ENCODE measurements at regions not wholly inside any gene's neighbourhood (a gene's known extent, or its start where the extent isn't known, plus 50 kb on each side); places are given as distances from the start of the nearest gene placed in this dataset.

GRCh38 chr1:87178441-87178840 is 150.2 kb upstream of the LMO4 start:
- Histone ChIP-seq H3K4me2 (ENCODE audit: insufficient read depth, low read length) (no peak overlapping the region), H3K27ac (ENCODE audit: extremely low read depth, low read depth, low read length) (no peak overlapping the region), H3K36me3 (ENCODE audit: control insufficient read depth, insufficient read depth, low read length) (no peaks in the 10 kb centered on the region), H3K4me1 (replicated peaks in 1 of 2; ENCODE audit: control insufficient read depth in 2 of 2, insufficient read depth in 2 of 2, low read length in 2 of 2) (peaks cover 0 to 6% of the 10 kb centered on the region in 2 experiments; a peak in 1 of 5 replicates), H3K27me3 (ENCODE audit: control insufficient read depth in 2 of 2, insufficient read depth in 2 of 2, low read length in 2 of 2) (peaks cover 18 to 30% of the 10 kb centered on the region in 2 experiments), H3K79me2 (ENCODE audit: control insufficient read depth, insufficient read depth, low read length) (no peaks in the 10 kb centered on the region), H3K9ac (ENCODE audit: insufficient read depth in 1 of 2, low read depth in 2 of 2, low read length in 2 of 2) (no peak overlapping the region), H3K9me1 (ENCODE audit: control insufficient read depth, insufficient read depth, low read length) (no peaks in the 10 kb centered on the region), H3K9me3 (replicated peaks; ENCODE audit: control insufficient read depth, insufficient read depth, low read depth, low read length) (no peaks in the 10 kb centered on the region), H2AFZ (ENCODE audit: low read depth, low read length) (no peak overlapping the region), H4K20me1 (replicated peaks; ENCODE audit: control insufficient read depth, insufficient read depth, low read length) (peaks cover 12% of the 10 kb centered on the region; the same call in 1 of the 2 replicates), H3K4me3 (no peak overlapping the region)
- 0% methylated on average over 4 of the region's 4 CpGs for WGBS (ENCODE audit: insufficient coverage, low coverage, missing lambda C conversion rate)
- ATAC-seq (no peak), FAIRE-seq (no peak), DNase-seq (ENCODE audit: extremely low read depth in 1 of 4, low spot score in 3 of 4) (no peak)
- intact Hi-C loops (cut with micrococcal nuclease) (no loop called here), in situ Hi-C loops (cut with MboI) (no loop called here)
- BruUV-seq (replicated peaks) = no TSS peak
- TF ChIP-seq PRDM10 (IDR thresholded peaks at IDR 0.05; ENCODE audit: partially characterized antibody) = no peak
- ChIA-PET POLR2A (no interaction called here), CTCF (ENCODE audit: low intra/inter-chr PET ratio) (no interaction called here)
